HG03060 (cell line): ENCODE measurements at regions not wholly inside any gene's neighbourhood (a gene's known extent, or its start where the extent isn't known, plus 50 kb on each side); places are given as distances from the start of the nearest gene placed in this dataset.

Experiments used
- ATAC-seq: cut with Tn5 transposase; IDR thresholded peaks from one replicate; pipeline ENCODE4 v1.9.1; 2021; ENCODE audit warnings: low read depth, moderate number of reproducible peaks; ENCODE audit not compliant: unreplicated experiment

DNA sequence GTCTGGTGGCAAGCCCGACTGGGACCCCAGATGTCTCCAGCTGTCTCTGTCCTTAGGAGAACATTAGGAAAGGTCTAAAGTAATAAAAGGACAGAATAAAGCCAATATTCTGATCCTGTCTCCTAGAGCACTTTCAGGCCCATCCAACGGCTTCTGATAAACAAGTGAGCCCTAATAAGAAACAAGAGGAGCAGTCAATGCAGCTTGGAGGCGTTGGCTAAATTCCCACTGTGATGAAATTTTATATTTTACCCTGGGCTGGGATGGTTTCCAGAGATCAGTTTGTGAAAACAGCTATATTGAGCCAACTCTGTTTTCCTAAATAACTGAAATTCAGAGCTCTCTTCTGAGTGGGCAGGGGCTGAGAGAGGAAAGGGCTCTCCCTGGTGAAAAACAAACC, 55.5 kb upstream of the SRRM4 start:
- no peak for ATAC-seq
